ENCODE measurements at regions not wholly inside any gene's neighbourhood (a gene's known extent, or its start where the extent isn't known, plus 50 kb on each side); places are given as distances from the start of the nearest gene placed in this dataset.

GRCh38 chr15:47383102-47383501 is 334.2 kb upstream of the SEMA6D start:
- no peak for DNase-seq (ENCODE audit: low spot score)
- intact Hi-C loops (cut with DNase I): no loop called here

- no peak for DNase-seq (ENCODE audit: low spot score)
- intact Hi-C loops (cut with DNase I): no loop called here
Measured at GRCh38 chr15:47383801-47384200, 333.5 kb upstream of the SEMA6D start.

DNA sequence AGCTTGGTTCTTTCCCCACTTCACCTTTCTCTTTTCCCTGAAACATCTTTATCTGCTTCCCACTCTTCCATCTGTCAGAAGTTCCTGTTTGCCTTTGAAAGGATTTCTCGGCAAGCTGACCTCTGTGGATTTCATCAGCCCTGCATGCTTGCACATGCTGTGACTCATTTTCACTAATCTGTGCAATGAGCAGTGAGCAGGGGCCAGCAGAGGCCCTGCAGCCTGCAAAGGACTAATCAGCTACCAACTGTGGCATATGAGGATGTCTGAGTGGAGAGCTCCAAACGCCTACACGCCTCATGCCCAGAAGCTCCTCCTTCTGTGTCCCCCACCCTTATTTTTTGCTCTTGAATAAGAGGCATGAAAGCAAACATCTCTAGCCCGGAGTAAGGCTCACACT is 333.0 kb upstream of the SEMA6D start:
- DNase-seq (ENCODE audit: low spot score): no peak
- intact Hi-C loops (cut with DNase I): no loop called here

- intact Hi-C loops (cut with DNase I): no loop called here
- no peak for DNase-seq (ENCODE audit: low spot score)
Measured at GRCh38 chr15:47384776-47385175, 332.5 kb upstream of the SEMA6D start.

GRCh38 chr15:47386459-47386858 is 330.8 kb upstream of the SEMA6D start:
- intact Hi-C loops (cut with DNase I): no loop called here

DNA sequence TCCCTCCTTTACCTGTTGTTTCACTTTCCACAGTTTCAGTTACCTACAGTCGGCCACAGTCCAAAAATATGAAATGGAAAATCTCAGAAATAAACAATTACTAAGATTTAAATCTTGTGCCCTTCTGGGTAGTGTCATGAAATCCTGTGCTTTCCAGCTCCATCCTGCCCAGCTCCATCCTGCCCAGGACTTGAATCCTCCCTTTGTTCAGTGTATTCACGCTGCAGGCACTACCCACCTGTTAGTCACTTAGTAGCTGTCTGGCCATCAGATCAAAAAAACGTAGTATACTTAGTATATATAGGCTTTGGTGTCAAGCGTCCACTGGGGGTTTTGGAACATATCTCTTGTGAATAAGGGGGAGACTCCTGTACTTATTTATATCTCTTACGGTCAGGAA is 329.0 kb upstream of the SEMA6D start:
- intact Hi-C loops (cut with DNase I): no loop called here
- no peak for DNase-seq (ENCODE audit: low spot score)

More at GRCh38 chr15:47386459-47386858, 330.8 kb upstream of the SEMA6D start:
- DNase-seq (ENCODE audit: low spot score): no peak

- no peak for DNase-seq (ENCODE audit: low spot score)
- intact Hi-C loops (cut with DNase I): no loop called here
Measured at GRCh38 chr15:47390208-47390765, 327.0 kb upstream of the SEMA6D start.

DNA sequence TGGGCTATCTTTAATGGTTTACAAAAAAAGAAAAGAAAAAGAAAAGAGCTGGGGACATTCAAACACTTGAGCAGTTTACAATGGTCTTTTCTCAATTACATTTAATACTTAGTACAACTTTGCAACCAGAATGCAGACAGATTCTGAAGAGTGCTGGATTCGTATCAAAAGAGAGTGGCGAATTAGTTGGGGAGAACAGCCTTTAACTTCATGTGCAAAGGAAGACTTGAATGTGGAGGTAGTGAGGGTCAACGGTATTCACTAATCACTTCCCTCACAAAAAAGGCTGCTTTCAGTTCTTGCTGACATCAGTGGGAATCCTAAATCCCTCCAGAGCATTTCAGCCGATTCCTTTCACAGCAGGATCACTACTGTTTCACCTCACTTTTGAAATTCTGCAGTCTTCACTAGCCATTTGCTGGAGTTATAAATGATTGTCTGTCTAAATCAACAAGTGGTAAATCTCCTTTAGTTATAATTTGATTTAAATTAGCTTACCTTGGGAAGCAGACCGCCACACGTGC is 323.0 kb upstream of the SEMA6D start:
- no peak for DNase-seq (ENCODE audit: low spot score)
- intact Hi-C loops (cut with DNase I): no loop called here

GRCh38 chr15:47395076-47395475 is 322.2 kb upstream of the SEMA6D start:
- intact Hi-C loops (cut with DNase I): loop anchor here (5.0 kb wide), 1 partner anchor 77 kb away; no protein-coding TSS in a partner anchor
- DNase-seq (ENCODE audit: low spot score): no peak

DNA sequence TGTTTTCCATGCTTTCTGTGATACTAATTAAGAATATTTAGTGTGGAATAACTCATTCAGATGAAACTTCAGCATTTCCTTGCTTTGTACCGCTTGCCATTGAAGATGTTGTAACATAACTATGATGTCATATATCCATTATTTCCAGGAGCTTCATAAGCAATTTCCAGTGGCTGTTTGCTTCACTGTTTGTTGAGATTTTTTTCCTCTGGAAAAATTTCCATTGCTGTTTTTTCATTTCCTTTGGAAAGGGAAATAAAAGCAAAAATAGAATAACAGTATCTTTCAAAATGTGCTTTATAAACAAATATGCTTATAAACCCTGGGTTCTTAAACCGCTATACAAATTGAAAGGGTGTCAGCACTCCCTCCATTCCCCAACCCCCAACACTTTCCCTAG is 319.6 kb upstream of the SEMA6D start:
- intact Hi-C loops (cut with DNase I): loop anchor here (5.0 kb wide), 1 partner anchor 75 kb away; no protein-coding TSS in a partner anchor
- no peak for DNase-seq (ENCODE audit: low spot score)

- no peak for DNase-seq (ENCODE audit: low spot score)
- intact Hi-C loops (cut with DNase I): loop anchor here (5.0 kb wide), 1 partner anchor 74 kb away; no protein-coding TSS in a partner anchor
Measured at GRCh38 chr15:47398132-47398531, 319.2 kb upstream of the SEMA6D start.

- intact Hi-C loops (cut with DNase I): loop anchor here (5.0 kb wide), 1 partner anchor 74 kb away; no protein-coding TSS in a partner anchor
Measured at GRCh38 chr15:47398594-47398993, 318.7 kb upstream of the SEMA6D start.

GRCh38 chr15:47399100-47399499 is 318.2 kb upstream of the SEMA6D start:
- intact Hi-C loops (cut with DNase I): loop anchor here (5.0 kb wide), 1 partner anchor 73 kb away; no protein-coding TSS in a partner anchor
- no peak for DNase-seq (ENCODE audit: low spot score)

More at GRCh38 chr15:47398594-47398993, 318.7 kb upstream of the SEMA6D start:
- DNase-seq (ENCODE audit: low spot score): no peak

GRCh38 chr15:47400603-47401002 is 316.7 kb upstream of the SEMA6D start:
- intact Hi-C loops (cut with DNase I): no loop called here
- no peak for DNase-seq (ENCODE audit: low spot score)

DNA sequence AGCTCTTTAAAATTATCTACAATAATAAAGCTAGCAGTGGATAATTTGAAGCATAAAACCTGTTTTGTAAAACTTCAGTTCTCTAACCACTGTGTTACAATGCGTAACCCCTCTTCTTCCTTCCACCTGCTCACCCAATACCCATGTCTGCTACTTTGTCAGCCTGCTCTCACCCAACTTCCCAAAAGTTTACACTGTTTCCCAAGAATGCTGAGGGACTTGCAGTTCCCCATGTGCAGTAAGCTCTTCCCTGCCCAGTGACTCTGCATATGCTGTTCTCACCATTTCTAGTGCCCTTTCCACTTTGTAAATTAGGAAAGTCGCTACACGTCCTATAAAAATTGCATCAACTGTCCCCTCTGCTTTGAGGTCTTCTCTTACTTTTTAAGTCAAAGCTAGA is 315.9 kb upstream of the SEMA6D start:
- intact Hi-C loops (cut with DNase I): no loop called here
- DNase-seq (ENCODE audit: low spot score): no peak

- intact Hi-C loops (cut with DNase I): no loop called here
- DNase-seq (ENCODE audit: low spot score): no peak
Measured at GRCh38 chr15:47402829-47403228, 314.5 kb upstream of the SEMA6D start.

GRCh38 chr15:47404877-47405276 is 312.4 kb upstream of the SEMA6D start:
- intact Hi-C loops (cut with DNase I): no loop called here
- DNase-seq (ENCODE audit: low spot score): no peak

DNA sequence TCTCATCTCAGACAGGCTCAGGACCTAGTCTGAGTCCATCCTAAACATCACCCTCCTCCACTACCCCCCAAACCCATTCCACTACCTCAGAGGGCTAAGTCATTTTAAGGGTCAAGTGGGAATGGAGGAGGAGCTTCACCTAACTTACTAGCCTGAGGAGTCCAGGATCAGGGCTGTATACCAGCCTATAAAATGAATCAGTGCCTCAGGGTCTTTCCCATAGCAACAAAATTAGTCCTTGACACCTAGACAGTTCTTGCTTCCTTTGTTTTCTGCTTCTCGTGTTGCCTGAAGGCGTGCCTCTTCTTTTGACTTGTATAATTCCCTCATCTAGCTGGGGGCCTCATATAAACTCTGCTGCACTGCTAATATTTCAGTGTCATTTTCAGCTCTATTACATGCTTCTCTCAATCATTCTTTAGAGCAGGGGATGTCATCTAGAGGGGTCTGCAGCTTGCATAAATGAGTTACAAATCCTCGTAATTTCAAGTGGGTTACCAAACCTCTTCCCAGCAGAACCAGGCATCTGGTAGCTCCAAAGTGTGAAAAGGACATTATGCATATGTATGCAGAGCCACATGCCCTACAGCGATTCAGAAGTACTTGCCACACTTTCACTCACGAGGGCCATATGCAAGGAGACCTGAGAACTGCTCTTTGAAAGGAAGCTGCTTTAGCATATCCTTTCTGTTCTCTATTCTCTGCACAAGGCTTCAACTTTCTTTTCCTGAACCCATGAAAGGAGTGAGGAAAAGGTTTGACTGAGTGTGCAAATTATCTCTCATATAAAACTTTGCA is 311.7 kb upstream of the SEMA6D start:
- no peak for DNase-seq (ENCODE audit: low spot score)
- intact Hi-C loops (cut with DNase I): no loop called here

DNA sequence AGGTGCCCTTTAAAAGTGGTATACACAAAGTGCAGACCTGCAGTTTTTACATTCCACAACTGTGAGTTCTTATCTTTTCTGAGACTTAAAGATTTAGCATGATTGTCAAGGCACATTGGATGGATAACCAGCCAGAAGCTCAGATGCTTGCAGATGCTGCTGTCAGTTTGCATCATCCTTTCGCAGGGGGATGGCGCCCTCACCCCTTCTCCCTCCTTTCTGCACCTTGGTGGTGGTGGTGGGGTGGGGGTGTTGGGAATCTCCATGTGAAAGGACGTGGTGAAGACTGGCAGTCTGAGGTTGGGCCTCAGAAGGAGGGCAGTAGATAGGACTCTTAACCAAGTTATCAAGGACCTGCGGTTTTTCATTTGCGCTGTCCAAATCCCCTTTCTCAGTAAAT is 309.6 kb upstream of the SEMA6D start:
- DNase-seq (ENCODE audit: low spot score): no peak
- intact Hi-C loops (cut with DNase I): no loop called here

DNA sequence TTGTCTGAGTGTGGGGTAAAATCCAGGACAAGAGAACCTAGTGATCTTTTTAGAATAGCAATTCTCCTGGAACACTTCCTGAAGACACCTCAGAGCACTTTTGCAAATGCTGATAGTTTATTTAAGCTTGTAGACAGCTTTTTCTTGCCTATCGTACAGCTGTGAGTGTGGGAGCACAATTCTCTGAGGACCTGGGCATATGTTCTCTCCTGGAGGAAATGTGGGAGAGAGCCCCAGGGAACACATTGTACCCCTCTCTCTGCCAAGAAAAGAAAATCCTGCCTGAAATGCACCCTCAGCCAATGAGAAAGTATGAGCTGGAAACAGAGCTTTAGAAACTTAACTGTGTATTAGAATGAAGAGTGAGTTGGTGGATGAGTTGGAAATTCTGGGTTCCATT is 308.3 kb upstream of the SEMA6D start:
- intact Hi-C loops (cut with DNase I): no loop called here

GRCh38 chr15:47409600-47409999 is 307.7 kb upstream of the SEMA6D start:
- intact Hi-C loops (cut with DNase I): no loop called here
- no peak for DNase-seq (ENCODE audit: low spot score)

More for the DNA sequence above, 308.3 kb upstream of the SEMA6D start:
- DNase-seq (ENCODE audit: low spot score): no peak
